Brain pericyte (primary cell): ENCODE measurements at regions not wholly inside any gene's neighbourhood (a gene's known extent, or its start where the extent isn't known, plus 50 kb on each side); places are given as distances from the start of the nearest gene placed in this dataset.

ENCODE experiments used
- DNase-seq: peaks from one replicate; pipeline ENCODE4 v3.0.0-alpha.2; 2012; ENCODE audit warnings: low read depth, low spot score

GRCh38 chr10:117925369-117925768, 121.4 kb downstream of the RAB11FIP2 start:
- DNase-seq = no peak

- DNase-seq = no peak
Measured at GRCh38 chr10:117926491-117926890, 120.2 kb downstream of the RAB11FIP2 start.

- DNase-seq = no peak
Measured at GRCh38 chr10:117927332-117927731, 119.4 kb downstream of the RAB11FIP2 start.

- DNase-seq = no peak
Measured at GRCh38 chr10:117927871-117928270, 118.9 kb downstream of the RAB11FIP2 start.

- no peak for DNase-seq
Measured at GRCh38 chr10:117928281-117928680, 118.5 kb downstream of the RAB11FIP2 start.

- no peak for DNase-seq
Measured at GRCh38 chr10:117928741-117929140, 118.0 kb downstream of the RAB11FIP2 start.

- no peak for DNase-seq
Measured at GRCh38 chr10:117929327-117930067, 117.2 kb downstream of the RAB11FIP2 start.

GRCh38 chr10:117931078-117931477, 115.7 kb downstream of the RAB11FIP2 start:
- no peak for DNase-seq

- DNase-seq = no peak
Measured at GRCh38 chr10:117933036-117933435, 113.7 kb downstream of the RAB11FIP2 start.

- no peak for DNase-seq
Measured at GRCh38 chr10:117934477-117934876, 112.3 kb downstream of the RAB11FIP2 start.

GRCh38 chr10:117936141-117936540, 110.6 kb downstream of the RAB11FIP2 start:
- DNase-seq = no peak

GRCh38 chr10:117936566-117936965, 110.2 kb downstream of the RAB11FIP2 start:
- DNase-seq = no peak

- DNase-seq = no peak
Measured at GRCh38 chr10:117936976-117937375, 109.8 kb downstream of the RAB11FIP2 start.

- DNase-seq = no peak
Measured at GRCh38 chr10:117938104-117938503, 108.6 kb downstream of the RAB11FIP2 start.

GRCh38 chr10:117942226-117942625, 104.5 kb downstream of the RAB11FIP2 start:
- DNase-seq = no peak

GRCh38 chr10:117944676-117945447, 101.9 kb downstream of the RAB11FIP2 start:
- DNase-seq = no peak

GRCh38 chr10:117945651-117946050, 101.1 kb downstream of the RAB11FIP2 start:
- DNase-seq = no peak

GRCh38 chr10:117946525-117947070, 100.1 kb downstream of the RAB11FIP2 start:
- no peak for DNase-seq

GRCh38 chr10:117948493-117948892, 98.2 kb downstream of the RAB11FIP2 start:
- no peak for DNase-seq

GRCh38 chr10:117950408-117950807, 96.3 kb downstream of the RAB11FIP2 start:
- no peak for DNase-seq
